ENCODE measurements at regions not wholly inside any gene's neighbourhood (a gene's known extent, or its start where the extent isn't known, plus 50 kb on each side); places are given as distances from the start of the nearest gene placed in this dataset.
"Not testable (repeated sequence)": the region's sequence is repeated elsewhere in the genome, so short reads cannot be mapped to it uniquely, and the experiment has no call there.

GRCh38 chr5:157951673-157952373, 92.9 kb upstream of the CLINT1 start:
- H3K4me1 ChIP-seq (ENCODE audit: control insufficient read depth, insufficient read depth, low read length, poor library complexity, severe bottlenecking) = no peaks in the 10 kb centered on the region
- peaks cover 0 to 2% (median 0%) of the 10 kb centered on the region in 7 donors for H3K9me3 Mint-ChIP-seq
- no peak overlapping the region for H3K4me3 Mint-ChIP-seq
- no peak for ATAC-seq (ENCODE audit: low read depth in 2 of 2)
- H3K36me3 ChIP-seq (ENCODE audit: control insufficient read depth, insufficient read depth, low read length) = no peaks in the 10 kb centered on the region
- DNase-seq = no peak
- H3K9me3 ChIP-seq (ENCODE audit: control insufficient read depth in 2 of 2, low read length in 2 of 2) = no peaks in the 10 kb centered on the region
- no peak overlapping the region for H3K4me3 ChIP-seq (ENCODE audit: low read depth, low read length)
- no peak overlapping the region for H3K27ac ChIP-seq (ENCODE audit: insufficient read depth, low read length, poor library complexity, severe bottlenecking)
- peaks cover 4 to 6% (median 5%) of the 10 kb centered on the region in 4 donors for H3K4me1 Mint-ChIP-seq
- no peak overlapping the region for H3K27ac Mint-ChIP-seq
- peaks cover 3% of the 10 kb centered on the region for H3K36me3 Mint-ChIP-seq
- H3K27me3 ChIP-seq (ENCODE audit: control insufficient read depth, insufficient read depth, low read length) = peaks cover 3% of the 10 kb centered on the region
- peaks cover 53% of the 10 kb centered on the region for H3K27me3 Mint-ChIP-seq

GRCh38 chr5:157949520-157949919, 90.6 kb upstream of the CLINT1 start:
- peaks cover 3% of the 10 kb centered on the region for H3K36me3 Mint-ChIP-seq
- Histone ChIP-seq H3K9me3 (ENCODE audit: control insufficient read depth in 2 of 2, low read length in 2 of 2) (no peaks in the 10 kb centered on the region), H3K27ac (ENCODE audit: insufficient read depth, low read length, poor library complexity, severe bottlenecking) (no peak overlapping the region), H3K4me3 (ENCODE audit: low read depth, low read length) (no peak overlapping the region), H3K4me1 (ENCODE audit: control insufficient read depth, insufficient read depth, low read length, poor library complexity, severe bottlenecking) (no peaks in the 10 kb centered on the region), H3K36me3 (ENCODE audit: control insufficient read depth, insufficient read depth, low read length) (no peaks in the 10 kb centered on the region), H3K27me3 (ENCODE audit: control insufficient read depth, insufficient read depth, low read length) (peaks cover 3% of the 10 kb centered on the region)
- no peak for DNase-seq
- H3K4me1 Mint-ChIP-seq = peaks cover 4 to 6% (median 5%) of the 10 kb centered on the region in 4 donors
- peaks cover 0 to 2% (median 0%) of the 10 kb centered on the region in 7 donors for H3K9me3 Mint-ChIP-seq
- no peak overlapping the region for H3K4me3 Mint-ChIP-seq
- no peak for ATAC-seq (ENCODE audit: low read depth in 2 of 2)
- H3K27ac Mint-ChIP-seq = no peak overlapping the region
- H3K27me3 Mint-ChIP-seq = peaks cover 43% of the 10 kb centered on the region

DNA sequence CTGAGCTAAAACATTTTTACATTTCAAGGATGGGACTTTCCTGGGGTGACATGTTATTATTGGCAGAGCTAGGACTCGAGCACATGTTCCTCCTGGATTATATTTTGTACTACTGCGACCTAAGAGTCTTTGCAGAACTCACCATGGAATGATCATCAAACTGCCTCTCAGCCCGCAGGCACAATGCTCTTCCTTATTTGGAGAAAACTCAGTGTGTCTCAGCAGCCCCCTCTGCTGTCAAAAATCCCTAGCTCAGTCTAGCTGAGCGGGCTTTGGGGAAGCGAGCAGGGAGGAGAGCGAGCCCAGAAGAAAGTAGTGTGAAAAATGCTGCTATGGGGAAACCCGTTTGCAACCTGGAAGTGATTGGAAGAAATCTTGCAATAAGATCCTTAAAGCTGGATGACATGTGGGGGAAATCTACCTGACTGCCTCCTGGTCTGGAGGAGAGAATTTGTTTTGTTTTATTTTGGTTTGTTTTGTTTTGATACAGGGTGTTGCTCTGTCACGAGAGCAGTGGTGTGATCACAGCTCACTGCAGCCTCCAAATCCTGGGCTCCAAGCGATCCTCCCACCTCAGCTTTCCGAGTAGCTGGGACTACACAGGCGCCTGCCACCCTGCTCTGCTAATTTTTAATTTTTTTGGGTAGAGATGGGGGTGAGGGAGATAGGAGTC, 89.9 kb upstream of the CLINT1 start:
- Mint-ChIP-seq H3K4me1 (peaks cover 4 to 6% (median 5%) of the 10 kb centered on the region in 4 donors), H3K27ac (no peak overlapping the region), H3K4me3 (peak overlapping the region in 1 of 4 donors; percentile 26), H3K36me3 (peaks cover 3% of the 10 kb centered on the region), H3K9me3 (peaks cover 0 to 2% (median 0%) of the 10 kb centered on the region in 7 donors), H3K27me3 (peaks cover 37% of the 10 kb centered on the region)
- Histone ChIP-seq H3K4me3 (ENCODE audit: low read depth, low read length) (peak overlapping the region; percentile 2), H3K4me1 (ENCODE audit: control insufficient read depth, insufficient read depth, low read length, poor library complexity, severe bottlenecking) (no peaks in the 10 kb centered on the region), H3K27me3 (ENCODE audit: control insufficient read depth, insufficient read depth, low read length) (peaks cover 3% of the 10 kb centered on the region), H3K9me3 (ENCODE audit: control insufficient read depth in 2 of 2, low read length in 2 of 2) (no peaks in the 10 kb centered on the region), H3K36me3 (ENCODE audit: control insufficient read depth, insufficient read depth, low read length) (no peaks in the 10 kb centered on the region), H3K27ac (ENCODE audit: insufficient read depth, low read length, poor library complexity, severe bottlenecking) (no peak overlapping the region)
- ATAC-seq (ENCODE audit: low read depth in 2 of 2) (peak; percentile 77 to 90), DNase-seq (peak; percentile 57 to 85 (median 67))

GRCh38 chr5:157947156-157947555, 88.2 kb upstream of the CLINT1 start:
- Mint-ChIP-seq H3K36me3 (peaks cover 3% of the 10 kb centered on the region), H3K9me3 (peaks cover 0 to 2% (median 0%) of the 10 kb centered on the region in 7 donors), H3K27me3 (peaks cover 29% of the 10 kb centered on the region), H3K4me1 (peaks cover 4 to 6% (median 5%) of the 10 kb centered on the region in 4 donors), H3K27ac (no peak overlapping the region), H3K4me3 (no peak overlapping the region)
- DNase-seq (no peak), ATAC-seq (ENCODE audit: low read depth in 2 of 2) (no peak)
- no peaks in the 10 kb centered on the region for H3K4me1 ChIP-seq (ENCODE audit: control insufficient read depth, insufficient read depth, low read length, poor library complexity, severe bottlenecking)
- H3K27ac ChIP-seq (ENCODE audit: insufficient read depth, low read length, poor library complexity, severe bottlenecking) = no peak overlapping the region
- H3K4me3 ChIP-seq (ENCODE audit: low read depth, low read length) = no peak overlapping the region
- peaks cover 3% of the 10 kb centered on the region for H3K27me3 ChIP-seq (ENCODE audit: control insufficient read depth, insufficient read depth, low read length)
- H3K9me3 ChIP-seq (ENCODE audit: control insufficient read depth in 2 of 2, low read length in 2 of 2) = no peaks in the 10 kb centered on the region
- H3K36me3 ChIP-seq (ENCODE audit: control insufficient read depth, insufficient read depth, low read length) = no peaks in the 10 kb centered on the region

DNA sequence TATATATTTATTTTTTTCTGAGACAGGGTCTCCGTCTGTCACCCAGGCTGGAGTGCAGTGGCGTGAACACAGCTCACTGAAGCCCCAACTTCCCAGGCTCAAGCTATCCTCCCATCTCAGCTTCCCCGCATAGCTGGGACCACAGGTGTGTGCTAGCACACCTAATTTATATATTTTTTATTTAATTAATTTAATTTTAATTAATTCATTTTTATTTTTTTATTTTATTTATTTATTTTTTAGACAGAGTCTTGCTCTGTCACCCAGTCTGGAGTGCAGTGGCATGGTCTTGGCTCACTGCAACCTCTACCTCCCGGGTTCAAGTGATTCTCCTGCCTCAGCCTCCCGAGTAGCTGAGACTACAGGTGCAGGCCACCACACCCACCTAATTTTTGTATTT, 86.9 kb upstream of the CLINT1 start:
- not testable (repeated sequence) for H3K27ac ChIP-seq (ENCODE audit: insufficient read depth, low read length, poor library complexity, severe bottlenecking); H3K27ac Mint-ChIP-seq; H3K4me3 Mint-ChIP-seq; H3K4me1 Mint-ChIP-seq; H3K27me3 ChIP-seq (ENCODE audit: control insufficient read depth, insufficient read depth, low read length); H3K36me3 ChIP-seq (ENCODE audit: control insufficient read depth, insufficient read depth, low read length); H3K9me3 ChIP-seq (ENCODE audit: control insufficient read depth in 2 of 2, low read length in 2 of 2); H3K9me3 Mint-ChIP-seq; H3K4me3 ChIP-seq (ENCODE audit: low read depth, low read length); DNase-seq; H3K36me3 Mint-ChIP-seq; ATAC-seq (ENCODE audit: low read depth in 2 of 2); H3K4me1 ChIP-seq (ENCODE audit: control insufficient read depth, insufficient read depth, low read length, poor library complexity, severe bottlenecking)
- peaks cover 18% of the 10 kb centered on the region for H3K27me3 Mint-ChIP-seq

DNA sequence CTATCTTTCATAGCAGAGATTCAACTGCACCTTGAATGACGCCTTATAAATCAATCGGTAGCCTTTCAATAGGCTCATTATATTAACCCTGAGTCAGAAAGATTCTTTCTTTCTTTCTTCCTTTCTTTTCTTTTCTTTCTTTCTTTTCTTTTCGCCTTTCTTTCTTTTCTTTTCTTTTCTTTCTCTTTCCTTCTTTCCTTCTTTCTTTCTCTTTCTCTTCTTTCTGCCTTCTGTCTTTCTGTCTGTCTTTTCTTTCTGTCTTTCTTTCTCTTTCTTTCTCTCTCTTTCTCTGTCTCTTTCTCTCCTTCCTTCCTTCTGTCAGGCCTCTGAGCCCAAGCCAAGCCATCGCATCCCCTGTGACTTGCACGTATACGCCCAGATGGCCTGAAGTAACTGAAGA, 86.0 kb upstream of the CLINT1 start:
- Mint-ChIP-seq H3K4me3 (no peak overlapping the region), H3K4me1 (peaks cover 4 to 6% (median 5%) of the 10 kb centered on the region in 4 donors), H3K27me3 (peaks cover 16% of the 10 kb centered on the region), H3K9me3 (peaks cover 0 to 2% (median 0%) of the 10 kb centered on the region in 7 donors), H3K36me3 (peaks cover 3% of the 10 kb centered on the region), H3K27ac (no peak overlapping the region)
- Histone ChIP-seq H3K4me3 (ENCODE audit: low read depth, low read length) (no peak overlapping the region), H3K27me3 (ENCODE audit: control insufficient read depth, insufficient read depth, low read length) (peaks cover 2% of the 10 kb centered on the region), H3K9me3 (ENCODE audit: control insufficient read depth in 2 of 2, low read length in 2 of 2) (no peaks in the 10 kb centered on the region), H3K27ac (ENCODE audit: insufficient read depth, low read length, poor library complexity, severe bottlenecking) (no peak overlapping the region), H3K36me3 (ENCODE audit: control insufficient read depth, insufficient read depth, low read length) (no peaks in the 10 kb centered on the region), H3K4me1 (ENCODE audit: control insufficient read depth, insufficient read depth, low read length, poor library complexity, severe bottlenecking) (no peaks in the 10 kb centered on the region)
- DNase-seq (no peak), ATAC-seq (ENCODE audit: low read depth in 2 of 2) (no peak)

DNA sequence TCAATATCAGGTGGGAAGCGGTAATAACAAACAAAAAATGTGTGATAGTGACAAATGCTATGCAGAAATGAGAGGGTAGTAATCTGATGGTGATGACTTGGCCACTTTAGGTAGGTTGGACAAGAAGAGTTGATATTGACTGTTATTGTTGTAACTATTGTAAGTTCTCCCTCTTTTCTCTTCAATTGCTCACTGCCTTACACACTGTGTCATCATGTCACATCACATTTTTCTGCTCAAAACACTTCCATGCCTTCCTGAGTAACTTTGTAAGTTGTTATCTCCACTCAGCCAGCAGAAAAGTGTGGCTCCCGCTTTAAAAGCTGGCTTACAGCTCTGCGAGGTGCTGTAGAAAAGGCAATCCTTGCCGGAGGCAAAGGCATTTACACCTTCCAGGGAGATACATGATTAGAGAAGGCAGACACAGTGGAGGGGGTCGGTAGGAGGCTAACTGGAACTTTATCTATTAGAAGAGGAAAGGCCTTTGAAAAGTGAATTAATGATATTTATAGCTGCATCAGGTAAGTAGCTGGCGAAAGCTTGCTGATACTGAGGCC, 85.2 kb upstream of the CLINT1 start:
- peaks cover 4 to 6% (median 5%) of the 10 kb centered on the region in 4 donors for H3K4me1 Mint-ChIP-seq
- H3K27ac ChIP-seq (ENCODE audit: insufficient read depth, low read length, poor library complexity, severe bottlenecking) = no peak overlapping the region
- no peaks in the 10 kb centered on the region for H3K27me3 ChIP-seq (ENCODE audit: control insufficient read depth, insufficient read depth, low read length)
- no peak overlapping the region for H3K4me3 ChIP-seq (ENCODE audit: low read depth, low read length)
- H3K36me3 Mint-ChIP-seq = peaks cover 3% of the 10 kb centered on the region
- peaks cover 10% of the 10 kb centered on the region for H3K27me3 Mint-ChIP-seq
- H3K9me3 ChIP-seq (ENCODE audit: control insufficient read depth in 2 of 2, low read length in 2 of 2) = no peaks in the 10 kb centered on the region
- DNase-seq = no peak
- no peaks in the 10 kb centered on the region for H3K9me3 Mint-ChIP-seq
- H3K27ac Mint-ChIP-seq = no peak overlapping the region
- no peaks in the 10 kb centered on the region for H3K4me1 ChIP-seq (ENCODE audit: control insufficient read depth, insufficient read depth, low read length, poor library complexity, severe bottlenecking)
- no peaks in the 10 kb centered on the region for H3K36me3 ChIP-seq (ENCODE audit: control insufficient read depth, insufficient read depth, low read length)
- no peak for ATAC-seq (ENCODE audit: low read depth in 2 of 2)
- H3K4me3 Mint-ChIP-seq = no peak overlapping the region

Data from CD4-positive, CD25-positive, alpha-beta regulatory T cell (primary cell).